GM19463 (cell line): ENCODE measurements at regions not wholly inside any gene's neighbourhood (a gene's known extent, or its start where the extent isn't known, plus 50 kb on each side); places are given as distances from the start of the nearest gene placed in this dataset.

Experiments
- ATAC-seq: cut with Tn5 transposase; IDR thresholded peaks from one replicate; pipeline ENCODE4 v1.9.1; 2021; ENCODE audit warnings: mild to moderate bottlenecking, moderate library complexity; ENCODE audit not compliant: unreplicated experiment

- no peak for ATAC-seq
Observed at GRCh38 chr14:83463500-83464098, 1929.9 kb upstream of the SEL1L start.

DNA sequence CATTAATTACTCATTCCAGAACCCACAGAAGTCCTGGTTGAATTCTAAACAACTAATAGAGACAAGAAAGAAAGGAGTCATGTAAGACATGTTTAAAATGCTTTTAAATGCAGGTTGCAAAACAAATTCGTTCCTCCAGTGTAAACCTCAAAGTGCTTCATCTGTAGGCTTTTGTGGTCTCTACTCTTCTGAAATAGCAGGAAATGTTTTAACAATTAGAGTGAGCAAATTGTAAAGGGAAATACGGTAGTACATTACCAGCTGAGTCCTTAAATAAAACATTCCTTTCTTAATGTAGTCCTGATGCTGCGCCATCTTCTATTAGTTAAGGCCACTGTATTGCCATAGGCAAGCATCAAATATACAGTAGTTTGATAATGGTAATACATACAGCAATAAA, 1934.2 kb upstream of the SEL1L start:
- ATAC-seq = no peak

DNA sequence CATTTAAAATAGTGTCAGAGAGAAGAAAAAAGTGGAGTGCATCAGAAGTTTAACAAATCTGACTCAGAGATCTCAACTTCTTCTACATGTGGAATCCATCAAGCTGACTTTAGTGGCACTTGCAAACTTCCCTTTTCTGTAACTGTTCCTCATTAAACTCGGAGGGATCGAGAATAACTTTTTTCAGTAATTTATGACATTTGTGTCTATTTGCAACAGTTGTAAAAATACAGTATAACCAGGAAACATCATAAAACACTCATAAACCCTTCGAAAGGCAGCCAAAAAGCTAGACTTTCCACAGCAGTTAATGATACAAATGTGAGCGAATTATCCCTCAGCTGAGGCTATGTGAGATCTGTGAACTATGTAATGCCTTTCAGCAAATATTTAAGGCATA, 1936.8 kb upstream of the SEL1L start:
- no peak for ATAC-seq

GRCh38 chr14:83470959-83471695, 1937.5 kb upstream of the SEL1L start:
- ATAC-seq = no peak

DNA sequence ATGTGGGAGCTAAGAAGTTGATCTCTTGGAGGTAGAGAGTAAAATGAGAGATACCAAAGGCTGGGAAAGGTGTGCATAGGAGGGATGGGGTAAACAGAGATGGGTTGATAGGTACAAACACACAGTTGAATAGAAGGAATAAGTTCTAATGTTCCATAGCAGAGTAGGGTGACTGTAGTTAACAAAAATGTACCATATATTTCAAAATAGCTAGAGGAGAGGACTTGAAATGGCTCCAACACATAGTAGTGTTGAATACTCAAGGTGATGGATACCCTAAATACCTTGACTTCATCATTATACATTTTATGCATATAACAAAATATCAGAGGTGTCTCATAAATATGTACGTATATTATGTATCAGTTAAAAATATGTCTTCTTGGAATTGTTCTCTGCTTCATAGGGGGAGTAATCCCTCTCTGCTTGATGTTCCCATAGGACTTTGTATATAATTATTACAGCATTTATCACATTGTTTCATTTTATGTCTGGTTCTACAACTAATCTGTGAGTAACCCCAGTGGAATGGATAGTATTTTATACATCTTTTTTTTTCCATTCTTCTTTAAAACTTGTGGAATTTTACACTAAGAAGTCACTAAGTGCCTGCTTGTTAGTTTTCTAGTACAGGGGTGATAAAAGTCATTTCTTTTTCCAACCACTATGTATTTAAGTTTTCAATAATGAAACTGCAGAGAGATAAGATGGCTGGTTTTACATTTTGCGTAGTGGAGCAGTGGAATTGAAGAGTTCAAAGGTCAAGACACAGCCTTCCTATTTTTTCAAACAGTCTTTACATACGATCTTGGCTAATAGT, 1940.0 kb upstream of the SEL1L start:
- ATAC-seq = no peak

GRCh38 chr14:83478741-83479140, 1945.1 kb upstream of the SEL1L start:
- ATAC-seq = no peak

DNA sequence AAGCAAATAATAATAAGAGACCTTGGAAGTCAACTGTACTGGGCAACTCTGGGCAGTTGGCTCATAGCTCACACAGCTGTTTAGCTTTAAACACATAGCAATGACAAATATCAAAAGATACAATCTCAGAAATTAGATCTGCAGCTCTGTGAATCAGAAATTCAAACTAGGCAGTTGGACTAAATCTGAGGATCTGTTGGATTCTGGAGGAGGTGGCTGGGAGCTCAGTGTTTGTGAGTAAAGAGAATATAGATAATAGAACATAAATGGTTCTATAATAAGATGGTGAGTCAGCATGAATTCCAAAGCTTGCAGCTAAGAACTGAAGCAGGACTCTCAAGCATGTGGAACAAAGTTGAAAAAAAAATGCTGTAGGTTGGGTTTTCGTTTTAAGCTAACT, 1949.4 kb upstream of the SEL1L start:
- ATAC-seq = no peak

- no peak for ATAC-seq
Observed at GRCh38 chr14:83485591-83485990, 1951.9 kb upstream of the SEL1L start.

DNA sequence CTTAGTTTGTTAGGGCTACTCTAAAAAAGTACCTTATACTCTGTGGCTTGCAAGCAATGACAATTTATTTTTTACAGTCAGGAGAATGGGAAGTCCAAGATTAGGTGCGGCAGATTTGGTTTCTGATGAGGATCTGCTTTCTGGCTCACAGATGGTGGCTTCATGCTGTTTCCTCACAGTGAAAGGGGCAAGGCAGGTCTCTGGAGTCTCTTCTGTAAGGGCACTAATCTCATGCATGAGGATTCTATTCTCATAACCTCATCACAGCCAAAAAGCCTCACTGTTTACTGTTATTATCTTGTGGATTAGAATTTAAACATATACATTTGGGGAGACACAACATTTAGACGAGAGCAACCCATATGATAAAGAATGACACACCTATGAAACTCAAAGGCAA, 1957.4 kb upstream of the SEL1L start:
- no peak for ATAC-seq

DNA sequence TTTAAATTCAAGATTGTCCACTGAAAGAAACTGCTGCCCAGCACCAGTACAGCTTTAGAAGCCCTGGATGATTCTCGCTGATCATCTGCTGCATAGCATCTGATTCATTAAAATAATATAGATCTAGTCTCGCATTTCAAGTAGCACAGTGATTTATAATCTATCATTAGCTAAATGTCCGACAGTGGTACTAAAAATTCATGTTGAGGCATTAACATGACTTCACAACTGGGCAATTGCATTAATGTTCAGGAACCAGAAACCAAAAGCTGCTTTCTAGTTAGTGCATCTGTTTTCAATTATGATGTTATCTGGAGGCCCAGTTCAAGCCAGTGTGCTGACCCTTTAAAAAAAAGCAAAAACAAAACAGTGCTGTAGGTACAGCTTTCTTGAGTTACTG, 1987.2 kb upstream of the SEL1L start:
- no peak for ATAC-seq

- ATAC-seq = no peak
Observed at GRCh38 chr14:83529531-83529930, 1995.9 kb upstream of the SEL1L start.

GRCh38 chr14:83533734-83534133, 1996.2 kb upstream of the FLRT2 start:
- no peak for ATAC-seq

GRCh38 chr14:83534995-83535394, 1994.9 kb upstream of the FLRT2 start:
- ATAC-seq = no peak

DNA sequence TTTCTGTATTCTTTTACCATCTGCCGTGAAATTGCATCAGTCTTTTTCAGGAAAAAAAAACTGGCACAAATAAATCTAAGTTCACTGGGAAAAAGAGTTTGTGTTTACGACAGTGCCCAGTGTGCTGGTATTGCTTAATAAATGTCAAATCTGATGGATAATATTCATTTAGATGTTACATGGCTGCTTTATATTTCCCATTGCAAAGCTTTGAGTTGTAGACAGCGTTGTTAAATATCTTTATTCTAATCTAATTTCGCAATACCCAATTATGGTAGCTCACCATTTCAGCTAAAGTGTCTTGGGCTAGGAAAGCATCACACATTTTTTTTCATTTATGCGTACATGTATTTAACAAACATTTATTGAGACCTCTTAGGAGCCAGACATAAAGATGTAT, 1994.5 kb upstream of the FLRT2 start:
- no peak for ATAC-seq

DNA sequence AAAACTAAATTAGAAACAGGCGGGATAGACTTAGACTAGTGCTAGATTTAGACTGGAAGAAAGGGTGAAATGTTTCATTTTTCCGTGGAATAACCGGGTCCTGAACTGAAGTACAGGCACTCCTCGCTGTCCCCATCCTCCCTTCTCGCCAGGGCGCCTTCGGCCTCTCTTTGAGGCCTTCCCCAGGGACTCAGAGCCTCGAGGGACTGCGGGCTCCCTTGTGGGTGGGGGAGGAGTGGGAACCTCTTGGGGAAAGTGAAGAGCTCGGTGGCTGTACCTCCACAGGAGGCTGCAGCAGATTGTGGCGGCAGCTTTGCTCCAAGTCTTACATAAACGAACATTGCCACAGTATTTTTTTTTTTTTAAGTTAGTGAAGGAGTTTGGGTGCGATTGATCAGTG, 1988.8 kb upstream of the FLRT2 start:
- ATAC-seq = no peak

DNA sequence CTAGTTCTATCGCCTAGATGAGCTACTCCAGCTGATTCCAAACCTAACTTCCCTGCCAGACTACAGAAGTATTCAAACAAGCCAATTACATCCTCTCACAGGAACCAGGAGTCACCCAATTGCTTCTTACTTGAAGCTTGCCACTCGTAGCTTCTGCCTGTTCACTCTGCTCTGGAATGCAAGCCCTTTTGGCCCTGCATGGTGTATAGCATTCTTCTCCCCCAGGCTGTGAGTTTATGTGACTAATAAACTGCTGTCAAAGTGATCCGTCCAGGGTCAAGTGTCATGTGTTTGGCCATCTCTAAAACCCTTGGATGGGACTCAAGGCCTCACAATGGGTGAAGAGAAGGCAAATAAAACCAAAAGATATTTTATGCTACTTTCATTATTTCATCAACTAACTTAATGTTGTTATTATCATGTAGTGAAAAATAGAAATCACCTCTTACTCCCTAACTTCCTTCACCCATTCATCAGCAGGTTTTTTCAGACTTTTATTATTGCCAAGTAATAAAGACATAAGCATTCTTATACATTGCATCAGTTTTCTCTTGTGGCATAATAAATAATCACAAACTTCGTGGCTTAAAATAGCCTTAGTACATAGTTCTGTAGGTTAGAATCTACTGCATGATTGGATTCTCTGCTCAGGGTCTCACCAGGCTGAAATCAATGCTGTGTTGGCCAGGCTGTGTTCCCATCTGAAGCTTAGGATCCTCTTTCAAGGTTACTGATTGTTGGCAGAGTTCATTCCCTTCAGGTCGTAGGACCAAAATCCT, 1981.7 kb upstream of the FLRT2 start:
- no peak for ATAC-seq

- ATAC-seq = no peak
Observed at GRCh38 chr14:83556065-83556464, 1973.9 kb upstream of the FLRT2 start.

DNA sequence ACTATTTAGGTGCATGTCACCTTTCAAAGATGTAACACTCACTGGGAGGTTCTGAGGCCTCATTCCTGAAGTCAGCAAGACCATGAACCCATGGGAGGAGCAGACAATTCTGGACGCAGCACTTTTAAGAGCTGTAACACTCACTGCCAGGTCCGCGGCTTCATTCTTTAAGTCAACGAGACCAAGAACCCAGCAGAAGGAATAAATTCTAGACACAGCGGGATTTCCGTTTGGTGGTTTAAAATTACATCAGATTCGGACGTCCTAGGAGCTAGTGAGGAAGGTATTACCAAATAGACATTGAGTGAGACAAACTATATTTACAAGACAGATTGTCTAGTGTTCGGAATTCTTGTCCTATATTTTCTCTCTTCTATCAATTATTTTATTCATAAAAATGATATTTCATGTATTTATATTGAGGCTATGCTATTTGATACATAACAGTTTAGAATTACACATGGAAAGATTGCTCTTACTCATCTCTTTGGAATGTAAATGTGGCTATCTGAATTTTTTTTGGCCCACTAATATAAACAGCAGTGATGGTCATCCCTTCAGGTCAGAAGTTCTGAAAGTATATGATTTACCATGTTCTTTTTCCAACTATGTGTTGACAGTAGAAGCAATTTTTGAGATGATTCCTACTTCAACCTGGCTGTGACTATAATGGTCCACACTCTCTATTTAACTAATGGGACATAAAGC, 1973.0 kb upstream of the FLRT2 start:
- ATAC-seq = no peak

DNA sequence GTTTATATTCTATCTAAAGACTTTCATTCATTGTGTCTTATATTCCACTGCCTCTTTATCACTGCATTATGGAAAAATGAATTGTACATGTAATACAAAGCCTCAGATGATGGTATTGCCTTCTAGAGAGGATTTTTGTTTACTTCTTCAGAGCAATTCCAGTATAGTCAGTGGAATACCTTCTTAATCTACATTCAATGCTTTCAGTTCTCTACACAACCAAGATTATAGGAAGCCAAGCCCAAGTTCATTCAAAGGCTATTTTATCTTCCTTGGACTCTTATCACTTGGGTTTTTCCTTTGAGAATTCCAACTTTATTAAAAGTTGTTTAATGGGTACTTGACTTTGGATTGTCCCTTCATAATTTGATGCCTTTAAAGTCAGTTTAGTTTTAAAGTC, 1971.0 kb upstream of the FLRT2 start:
- no peak for ATAC-seq

GRCh38 chr14:83559721-83560120, 1970.2 kb upstream of the FLRT2 start:
- ATAC-seq = no peak

GRCh38 chr14:83561261-83561660, 1968.7 kb upstream of the FLRT2 start:
- no peak for ATAC-seq
